Brain pericyte (primary cell): ENCODE measurements at regions not wholly inside any gene's neighbourhood (a gene's known extent, or its start where the extent isn't known, plus 50 kb on each side); places are given as distances from the start of the nearest gene placed in this dataset.
"Not testable (repeated sequence)": the region's sequence is repeated elsewhere in the genome, so short reads cannot be mapped to it uniquely, and the experiment has no call there.

ENCODE experiments used
- DNase-seq: peaks from one replicate; pipeline ENCODE4 v3.0.0-alpha.2; 2012; ENCODE audit warnings: low read depth, low spot score

DNA sequence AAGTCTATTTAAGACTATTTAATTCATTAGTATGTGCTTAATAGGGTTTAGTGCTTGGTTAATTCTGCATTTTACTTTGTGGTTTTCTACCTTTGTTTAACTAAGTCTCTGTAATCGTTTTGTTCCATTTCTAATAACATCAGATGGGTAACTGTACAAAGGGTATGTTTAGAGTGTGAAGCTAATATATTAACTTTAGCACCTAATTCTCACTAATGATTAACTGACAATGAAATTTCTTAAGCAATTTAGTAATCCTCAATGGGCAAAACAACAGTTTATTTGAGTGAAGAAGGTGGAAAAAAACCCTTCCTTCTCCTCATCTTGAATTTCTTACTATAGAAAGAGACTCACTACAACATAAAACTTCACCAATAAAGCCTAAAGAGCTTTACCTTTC is 448.1 kb upstream of the MIR17HG start:
- no peak for DNase-seq

DNA sequence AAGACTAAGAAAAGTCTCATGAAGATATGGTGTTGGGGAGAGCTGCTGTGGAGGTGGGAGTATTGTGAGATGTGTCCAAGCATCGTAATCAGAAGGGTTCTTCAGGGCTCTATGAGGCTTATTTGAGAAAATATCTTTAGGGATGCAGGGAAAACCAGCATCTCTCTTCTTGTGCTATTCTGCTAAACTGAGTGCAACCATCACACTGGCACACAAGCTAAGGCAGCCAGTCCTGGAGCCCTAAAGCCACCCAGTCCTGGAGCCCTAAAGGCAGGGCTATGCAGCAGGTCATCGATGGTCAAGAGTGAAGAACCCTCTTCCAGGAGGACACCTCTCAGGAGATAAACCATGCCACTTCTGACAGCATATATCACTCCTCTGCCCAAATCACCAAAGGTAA is 445.2 kb upstream of the MIR17HG start:
- DNase-seq: no peak

- DNase-seq: no peak
Observed at GRCh38 chr13:90906554-90906953, 440.9 kb upstream of the MIR17HG start.

- no peak for DNase-seq
Observed at GRCh38 chr13:90908792-90909191, 438.7 kb upstream of the MIR17HG start.

- DNase-seq: no peak
Observed at GRCh38 chr13:90910018-90910639, 437.4 kb upstream of the MIR17HG start.

DNA sequence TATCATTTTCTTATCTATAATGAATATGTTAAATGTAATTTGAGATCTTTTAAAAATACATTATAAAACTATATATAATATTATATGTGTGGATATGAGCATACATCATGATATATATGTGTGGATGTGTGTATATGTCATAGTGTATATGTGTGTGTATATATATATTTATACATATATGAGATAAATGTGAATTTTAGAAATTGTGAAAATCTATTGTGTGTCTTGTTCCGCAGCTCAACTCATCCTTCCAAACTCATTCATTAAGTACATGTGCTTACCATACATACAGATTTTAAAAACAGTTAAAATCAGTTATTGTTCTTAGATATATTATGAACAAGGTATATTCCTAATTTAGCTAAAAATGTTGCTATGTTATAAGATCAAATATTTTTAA is 435.2 kb upstream of the MIR17HG start:
- no peak for DNase-seq

GRCh38 chr13:90918536-90918935 is 429.0 kb upstream of the MIR17HG start:
- DNase-seq: no peak

GRCh38 chr13:90919153-90919552 is 428.3 kb upstream of the MIR17HG start:
- no peak for DNase-seq

- DNase-seq: no peak
Observed at GRCh38 chr13:90926459-90926858, 421.0 kb upstream of the MIR17HG start.

DNA sequence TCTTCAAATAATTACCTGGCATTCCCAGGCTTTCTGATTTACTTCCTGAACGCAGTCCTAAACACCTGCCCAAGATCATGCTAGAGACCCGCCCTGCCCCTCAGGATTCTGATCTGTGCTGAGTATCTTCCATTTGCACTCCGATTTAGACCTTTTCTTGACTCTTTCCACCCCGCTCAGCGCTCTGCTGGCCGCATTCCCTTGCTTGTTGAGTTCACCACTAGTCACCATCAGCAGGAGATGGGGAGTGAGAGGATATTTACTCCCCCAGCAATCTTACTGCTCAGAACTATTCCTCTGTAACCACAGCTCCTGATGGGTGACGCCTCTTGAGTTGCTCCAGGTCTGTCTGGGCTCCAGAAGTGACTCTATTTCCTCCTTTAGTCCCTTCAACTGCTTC is 419.4 kb upstream of the MIR17HG start:
- DNase-seq: no peak

- no peak for DNase-seq
Observed at GRCh38 chr13:90933097-90933826, 414.2 kb upstream of the MIR17HG start.

DNA sequence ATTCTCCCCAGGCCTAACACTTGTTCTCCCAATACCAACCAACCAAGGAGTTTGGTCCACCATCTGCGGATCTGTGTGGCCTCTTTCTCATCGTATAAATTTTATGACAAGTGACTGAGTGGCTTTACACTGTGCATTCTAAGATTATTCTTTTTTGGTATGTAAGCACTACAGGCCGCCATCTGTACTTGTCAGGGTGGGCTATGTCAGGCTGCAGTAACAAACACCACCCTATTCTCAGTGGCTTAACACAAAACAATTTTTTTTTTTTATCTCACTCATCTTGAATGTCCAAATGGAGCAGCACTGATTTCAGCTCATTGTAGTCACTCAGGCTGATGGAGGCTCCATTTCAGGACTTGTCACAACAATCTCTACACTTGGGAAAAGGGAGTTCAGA is 412.7 kb upstream of the MIR17HG start:
- no peak for DNase-seq

DNA sequence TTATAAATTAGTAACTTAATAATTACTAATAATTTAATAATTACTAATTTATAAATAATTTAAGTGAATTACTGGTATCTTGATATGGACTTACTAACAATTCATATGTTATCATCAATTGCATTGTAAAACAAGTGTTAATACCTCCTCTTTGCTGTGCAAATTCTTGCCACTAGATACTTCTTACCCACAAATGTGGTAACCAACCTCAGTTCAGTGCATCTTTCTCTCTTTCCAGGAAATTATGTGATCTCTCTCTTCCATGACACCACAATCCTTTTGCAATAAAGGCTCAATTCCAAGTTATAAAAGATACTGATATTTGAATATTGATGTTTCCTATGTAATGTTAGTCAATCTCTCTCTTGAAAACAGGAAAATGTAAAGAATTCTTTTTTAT is 408.6 kb upstream of the MIR17HG start:
- DNase-seq: no peak

DNA sequence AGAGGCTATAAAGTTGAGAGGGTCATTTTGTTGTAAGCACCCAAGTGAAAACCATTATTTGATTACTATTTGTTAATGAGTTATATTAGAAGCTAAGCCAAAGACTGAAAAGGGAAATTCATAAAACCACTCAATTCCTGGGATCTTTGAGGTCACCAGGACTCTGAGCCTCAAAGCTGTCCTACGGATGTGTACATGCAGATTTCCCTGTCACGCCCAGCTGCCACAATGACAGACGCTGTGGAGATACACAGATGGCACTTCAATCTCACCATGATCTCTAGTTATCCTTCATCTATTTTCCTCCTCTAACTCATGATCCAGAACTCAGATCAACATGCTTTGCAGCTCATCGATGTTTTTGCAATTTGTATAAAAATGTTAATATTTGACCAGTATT is 403.5 kb upstream of the MIR17HG start:
- no peak for DNase-seq

DNA sequence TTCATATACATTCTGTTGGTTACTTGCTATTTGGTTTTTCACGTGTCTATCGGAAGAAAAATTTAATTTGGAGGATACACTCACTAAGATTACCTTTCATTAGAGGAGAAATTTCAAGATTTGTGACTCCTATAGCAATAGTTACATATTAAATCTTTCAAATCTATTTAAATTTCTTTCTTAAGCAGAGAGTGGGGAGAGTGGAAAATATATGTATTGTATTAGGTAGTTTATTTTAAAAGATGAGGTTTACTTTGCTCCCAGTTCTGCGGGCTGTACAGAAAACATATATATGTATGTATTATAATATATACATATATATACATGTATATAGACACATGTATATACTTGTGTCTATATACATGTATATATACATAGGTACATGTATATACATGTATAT is 402.3 kb upstream of the MIR17HG start:
- not testable (repeated sequence) for DNase-seq

DNA sequence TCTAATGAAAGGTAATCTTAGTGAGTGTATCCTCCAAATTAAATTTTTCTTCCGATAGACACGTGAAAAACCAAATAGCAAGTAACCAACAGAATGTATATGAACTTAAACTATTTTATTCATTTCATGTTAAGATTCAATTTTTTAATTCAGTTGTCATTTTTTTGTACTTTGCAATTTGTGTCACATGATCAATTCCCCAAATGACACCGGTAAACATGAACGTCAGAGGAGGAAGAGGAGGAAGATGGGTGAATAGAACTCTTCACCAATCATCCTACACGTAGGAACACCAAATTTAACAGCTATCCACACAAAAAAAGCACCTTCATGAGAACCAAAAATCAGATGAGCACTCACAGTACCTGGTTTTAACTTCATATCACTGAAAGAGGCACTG is 401.4 kb upstream of the MIR17HG start:
- not testable (repeated sequence) for DNase-seq

DNA sequence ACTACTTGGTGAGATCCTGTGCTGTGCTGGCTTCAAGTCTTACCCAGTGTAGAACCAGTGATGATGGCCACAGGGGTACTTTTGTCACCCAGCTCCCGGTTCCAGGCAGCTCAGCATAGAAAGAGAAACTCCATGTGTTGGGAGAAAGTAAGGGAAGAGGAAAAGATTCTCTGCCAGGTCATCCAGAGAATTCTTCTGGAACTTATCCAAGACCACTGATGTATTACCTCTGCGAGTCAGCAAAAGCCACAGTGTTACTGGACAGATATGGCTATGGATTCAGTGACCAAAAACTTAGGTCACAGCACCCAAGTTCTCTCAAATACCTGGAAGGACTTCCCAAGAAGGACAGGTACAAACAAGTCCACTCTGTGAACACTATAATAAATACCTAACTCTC is 399.5 kb upstream of the MIR17HG start:
- no peak for DNase-seq

DNA sequence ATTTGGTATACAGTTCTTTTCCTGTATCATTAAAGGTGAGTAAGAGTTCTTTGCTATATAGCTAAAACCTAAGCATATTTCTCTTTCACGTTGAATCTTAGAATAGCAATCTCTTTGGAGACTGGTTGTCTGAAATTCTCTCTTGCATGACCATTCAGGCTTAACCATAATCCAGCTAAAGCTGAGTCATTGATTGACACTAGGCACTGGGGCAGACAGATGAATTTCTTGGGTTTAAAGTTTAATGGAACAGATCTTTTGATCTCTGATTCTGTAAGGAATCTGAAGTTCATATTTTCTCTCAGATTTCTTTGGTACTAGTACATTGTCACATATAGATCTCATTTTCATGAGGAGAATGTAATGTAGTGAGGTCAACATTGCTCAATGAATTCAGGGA is 397.3 kb upstream of the MIR17HG start:
- DNase-seq: no peak

- DNase-seq: no peak
Observed at GRCh38 chr13:90951663-90952062, 395.8 kb upstream of the MIR17HG start.

DNA sequence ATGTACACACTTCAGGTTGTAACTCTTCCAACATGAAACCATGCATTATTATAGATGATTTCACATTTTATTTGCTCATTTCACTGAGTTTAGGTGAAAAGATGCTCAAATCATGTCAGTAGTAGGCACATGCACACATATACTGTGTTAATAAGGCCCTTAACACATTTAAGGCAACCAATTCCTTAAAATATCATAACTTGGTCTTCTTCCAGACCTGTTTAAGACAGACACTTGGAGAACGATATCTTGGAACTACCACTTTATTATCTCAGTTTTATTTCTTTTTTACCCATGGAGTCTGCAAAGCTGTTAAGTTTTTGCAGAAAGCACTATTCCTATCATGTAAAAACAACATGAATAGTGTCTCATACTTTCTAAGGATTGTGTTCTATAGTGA is 395.2 kb upstream of the MIR17HG start:
- DNase-seq: no peak

GRCh38 chr13:90954605-90955195 is 392.8 kb upstream of the MIR17HG start:
- no peak for DNase-seq

DNA sequence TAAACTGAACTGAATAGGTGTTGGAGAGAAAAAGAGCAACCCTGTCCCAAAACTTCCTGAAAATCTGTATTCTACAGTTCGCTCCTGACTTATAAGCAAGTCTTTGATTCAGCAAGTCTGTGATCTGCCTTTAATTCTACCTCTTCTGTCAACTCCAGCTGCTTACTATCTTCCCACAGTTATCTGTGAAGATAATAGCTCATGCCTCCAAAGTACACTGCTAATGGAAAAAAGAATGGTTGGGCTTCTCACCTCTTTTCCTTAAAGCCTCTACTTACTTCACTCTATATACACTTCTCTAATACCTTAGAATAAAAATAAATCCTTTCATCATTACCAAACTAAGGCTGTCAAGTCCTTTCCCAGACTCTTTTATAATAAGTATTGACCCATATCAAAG is 391.5 kb upstream of the MIR17HG start:
- no peak for DNase-seq

- no peak for DNase-seq
Observed at GRCh38 chr13:90958866-90959265, 388.6 kb upstream of the MIR17HG start.
